ENCODE measurements at regions not wholly inside any gene's neighbourhood (a gene's known extent, or its start where the extent isn't known, plus 50 kb on each side); places are given as distances from the start of the nearest gene placed in this dataset.

DNA sequence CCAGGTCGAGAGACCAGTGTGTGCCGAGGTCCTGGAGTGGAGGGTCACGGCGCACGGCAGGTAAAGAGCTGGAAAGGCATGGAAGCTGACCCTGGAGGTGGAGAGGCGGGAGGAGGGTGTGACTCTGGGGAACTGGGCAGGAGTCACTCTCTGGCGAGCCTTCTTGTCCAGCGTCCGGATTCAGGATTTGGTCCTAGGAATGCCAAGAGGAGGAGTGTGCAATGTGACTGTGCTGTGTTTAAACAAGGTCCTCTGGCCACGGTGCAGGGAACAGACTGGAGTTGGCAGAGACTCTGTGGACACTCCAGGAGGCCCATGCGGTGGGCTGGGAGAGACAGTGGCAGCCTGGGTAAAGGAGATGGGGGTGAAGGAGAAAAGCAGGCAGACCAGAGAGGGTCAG, 64.2 kb upstream of the CASZ1 start:
- WGBS, 2 experiments (ENCODE audit: insufficient coverage in 1 of 2, insufficient read length in 1 of 2), result 84 to 89% methylated on average over 5 to 10 of the region's 11 CpGs
- H3K4me1 ChIP-seq (ENCODE audit: control insufficient read depth, insufficient read depth, low read length), result no peaks in the 10 kb centered on the region
- H3K4me1 Mint-ChIP-seq, result peaks cover 5% of the 10 kb centered on the region

DNA sequence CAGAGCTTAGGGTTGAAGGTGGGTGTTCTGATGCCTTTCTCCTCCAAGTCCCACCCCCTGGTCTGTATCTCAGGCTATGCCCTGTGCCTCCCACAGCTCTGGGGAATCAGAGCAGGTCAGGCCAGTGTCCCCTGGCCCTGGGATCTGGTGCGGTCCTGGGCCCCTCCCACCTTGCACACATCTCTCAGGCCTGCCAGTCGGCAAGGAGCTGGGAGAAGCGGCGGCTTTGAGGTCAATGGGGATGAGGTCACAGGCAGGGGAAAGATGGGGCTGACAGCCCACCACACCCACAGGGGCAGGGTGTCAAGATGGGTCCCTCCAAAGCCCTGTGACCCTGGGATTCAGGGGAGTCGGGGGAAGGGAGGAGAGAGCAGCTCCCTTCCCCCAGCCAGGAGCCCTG, 65.4 kb upstream of the CASZ1 start:
- Mint-ChIP-seq H3K4me1 (peaks cover 12% of the 10 kb centered on the region), H3K27me3 (ENCODE audit: insufficient read depth) (peaks cover 49% of the 10 kb centered on the region), H3K36me3 (ENCODE audit: low read depth) (no peaks in the 10 kb centered on the region), H3K4me3 (no peak overlapping the region), H3K27ac (no peak overlapping the region), H3K9me3 (no peaks in the 10 kb centered on the region)
- no peaks in the 10 kb centered on the region for H3K9me3 ChIP-seq (ENCODE audit: control insufficient read depth, low read length)
- H3K4me1 ChIP-seq (ENCODE audit: control insufficient read depth, insufficient read depth, low read length), result no peaks in the 10 kb centered on the region
- no peak overlapping the region for H3K27ac ChIP-seq (ENCODE audit: low read depth, low read length)
- no peak overlapping the region for H3K9ac ChIP-seq (ENCODE audit: extremely low read depth, low read length, poor library complexity, severe bottlenecking)
- 92% methylated on average over 5 of the region's 5 CpGs; no CpG with 5 or more reads in 1 of the 2 experiments for WGBS, 2 experiments (ENCODE audit: insufficient coverage in 1 of 2, insufficient read length in 1 of 2)
- H3K4me3 ChIP-seq (ENCODE audit: low read length), result no peak overlapping the region
- peaks cover 35% of the 10 kb centered on the region for H3K27me3 ChIP-seq (ENCODE audit: control insufficient read depth, insufficient read depth, low read length, poor library complexity, severe bottlenecking)
- TF ChIP-seq, protein P1, sequence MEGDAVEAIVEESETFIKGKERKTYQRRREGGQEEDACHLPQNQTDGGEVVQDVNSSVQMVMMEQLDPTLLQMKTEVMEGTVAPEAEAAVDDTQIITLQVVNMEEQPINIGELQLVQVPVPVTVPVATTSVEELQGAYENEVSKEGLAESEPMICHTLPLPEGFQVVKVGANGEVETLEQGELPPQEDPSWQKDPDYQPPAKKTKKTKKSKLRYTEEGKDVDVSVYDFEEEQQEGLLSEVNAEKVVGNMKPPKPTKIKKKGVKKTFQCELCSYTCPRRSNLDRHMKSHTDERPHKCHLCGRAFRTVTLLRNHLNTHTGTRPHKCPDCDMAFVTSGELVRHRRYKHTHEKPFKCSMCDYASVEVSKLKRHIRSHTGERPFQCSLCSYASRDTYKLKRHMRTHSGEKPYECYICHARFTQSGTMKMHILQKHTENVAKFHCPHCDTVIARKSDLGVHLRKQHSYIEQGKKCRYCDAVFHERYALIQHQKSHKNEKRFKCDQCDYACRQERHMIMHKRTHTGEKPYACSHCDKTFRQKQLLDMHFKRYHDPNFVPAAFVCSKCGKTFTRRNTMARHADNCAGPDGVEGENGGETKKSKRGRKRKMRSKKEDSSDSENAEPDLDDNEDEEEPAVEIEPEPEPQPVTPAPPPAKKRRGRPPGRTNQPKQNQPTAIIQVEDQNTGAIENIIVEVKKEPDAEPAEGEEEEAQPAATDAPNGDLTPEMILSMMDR (conservative IDR thresholded peaks at IDR 0.05), result no peak
- H3K36me3 ChIP-seq (ENCODE audit: control insufficient read depth, insufficient read depth, low read length), result no peaks in the 10 kb centered on the region
- DNase-seq, result no peak

More for the DNA sequence above, 64.2 kb upstream of the CASZ1 start:
- no peak overlapping the region for H3K9ac ChIP-seq (ENCODE audit: extremely low read depth, low read length, poor library complexity, severe bottlenecking)
- H3K36me3 ChIP-seq (ENCODE audit: control insufficient read depth, insufficient read depth, low read length), result no peaks in the 10 kb centered on the region
- no peak for DNase-seq
- no peak overlapping the region for H3K4me3 ChIP-seq (ENCODE audit: low read length)
- H3K9me3 ChIP-seq (ENCODE audit: control insufficient read depth, low read length), result no peaks in the 10 kb centered on the region
- no peak overlapping the region for H3K4me3 Mint-ChIP-seq
- H3K9me3 Mint-ChIP-seq, result no peaks in the 10 kb centered on the region
- no peak overlapping the region for H3K27ac ChIP-seq (ENCODE audit: low read depth, low read length)
- H3K27ac Mint-ChIP-seq, result no peak overlapping the region
- H3K27me3 Mint-ChIP-seq (ENCODE audit: insufficient read depth), result peaks cover 41% of the 10 kb centered on the region
- H3K27me3 ChIP-seq (ENCODE audit: control insufficient read depth, insufficient read depth, low read length, poor library complexity, severe bottlenecking), result peaks cover 28% of the 10 kb centered on the region
- TF ChIP-seq, protein P1 (conservative IDR thresholded peaks at IDR 0.05), result no peak
- no peaks in the 10 kb centered on the region for H3K36me3 Mint-ChIP-seq (ENCODE audit: low read depth)

DNA sequence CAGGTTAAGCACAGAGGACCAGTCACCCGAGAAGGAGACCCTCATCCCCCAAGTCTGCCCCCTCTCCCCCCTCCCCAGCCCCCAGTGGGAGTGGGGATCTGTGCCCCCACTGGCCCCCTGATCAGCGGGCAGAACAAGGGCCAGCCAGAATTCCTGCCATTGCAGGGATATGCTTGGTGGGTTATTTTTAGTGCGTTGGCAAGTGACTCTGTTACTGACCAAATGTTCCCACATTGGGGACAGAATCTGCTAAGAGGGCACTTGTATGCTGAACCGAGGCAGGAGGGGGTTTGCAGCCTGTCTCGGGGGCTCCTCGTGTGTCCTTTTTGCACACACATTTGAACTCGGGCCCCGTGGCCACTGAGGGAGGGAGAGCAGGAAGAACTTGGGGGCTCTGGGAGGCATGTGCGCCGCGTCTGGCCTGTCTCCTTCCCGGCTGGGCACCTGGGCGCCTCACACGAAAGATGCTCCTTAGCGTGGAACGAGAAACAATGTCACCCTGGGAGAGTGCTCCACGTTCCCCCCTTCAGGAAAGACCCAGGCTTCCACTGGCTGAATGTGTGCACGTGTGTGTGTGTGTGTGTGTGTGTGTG, 66.4 kb upstream of the CASZ1 start:
- WGBS, 2 experiments (ENCODE audit: insufficient coverage in 1 of 2, insufficient read length in 1 of 2), result 90% methylated on average over 10 to 16 of the region's 18 CpGs
- Histone ChIP-seq H3K4me3 (ENCODE audit: low read length) (no peak overlapping the region), H3K4me1 (ENCODE audit: control insufficient read depth, insufficient read depth, low read length) (no peaks in the 10 kb centered on the region), H3K36me3 (ENCODE audit: control insufficient read depth, insufficient read depth, low read length) (no peaks in the 10 kb centered on the region), H3K9me3 (ENCODE audit: control insufficient read depth, low read length) (no peaks in the 10 kb centered on the region), H3K9ac (ENCODE audit: extremely low read depth, low read length, poor library complexity, severe bottlenecking) (no peak overlapping the region), H3K27ac (ENCODE audit: low read depth, low read length) (no peak overlapping the region), H3K27me3 (ENCODE audit: control insufficient read depth, insufficient read depth, low read length, poor library complexity, severe bottlenecking) (peaks cover 42% of the 10 kb centered on the region)
- Mint-ChIP-seq H3K4me3 (no peak overlapping the region), H3K9me3 (no peaks in the 10 kb centered on the region), H3K36me3 (ENCODE audit: low read depth) (no peaks in the 10 kb centered on the region), H3K27ac (no peak overlapping the region), H3K27me3 (ENCODE audit: insufficient read depth) (peaks cover 56% of the 10 kb centered on the region), H3K4me1 (peaks cover 17% of the 10 kb centered on the region)
- TF ChIP-seq, protein P1 (conservative IDR thresholded peaks at IDR 0.05), result no peak
- no peak for DNase-seq

Data from endodermal cell (in vitro differentiated cells).